ENCODE measurements at regions not wholly inside any gene's neighbourhood (a gene's known extent, or its start where the extent isn't known, plus 50 kb on each side); places are given as distances from the start of the nearest gene placed in this dataset.

- peak overlapping the region; percentile 98 for H3K56ac ChIP-seq (replicated peaks; ENCODE audit: insufficient read length, low read depth, low read length)
- H4K5ac ChIP-seq (ENCODE audit: insufficient read length, low read depth, low read length) = no peak overlapping the region
- no peak overlapping the region; a peak in 1 of 7 replicates for H3K9ac ChIP-seq (replicated peaks in 1 of 4; ENCODE audit: extremely low read depth in 1 of 4, low read depth in 3 of 4, low read length in 3 of 4)
- H2BK5ac ChIP-seq (ENCODE audit: low read depth, low read length) = peak overlapping the region; percentile 95
- no peak overlapping the region for H2AFZ ChIP-seq (ENCODE audit: low read length)
- H4K8ac ChIP-seq (ENCODE audit: extremely low read depth, insufficient read depth, low read length) = peak overlapping the region; percentile 77; the same call in 1 of the 2 replicates
- H3K23me2 ChIP-seq (ENCODE audit: low read depth, low read length) = peaks cover 15% of the 10 kb centered on the region
- peaks cover 0 to 16% of the 10 kb centered on the region in 2 experiments for H4K20me1 ChIP-seq (replicated peaks in 1 of 2; ENCODE audit: control insufficient read depth in 1 of 2, insufficient read depth in 2 of 2, low read length in 2 of 2)
- no peak overlapping the region for H3K23ac ChIP-seq (ENCODE audit: insufficient read length)
- peak overlapping the region; percentile 96 for H2BK20ac ChIP-seq (ENCODE audit: low read length)
- ChIA-PET POLR2A (ENCODE audit: partially characterized antibody) (interaction anchor here (0.9 to 1.7 kb wide), 3 partner anchors 12 to 163 kb away, joined by 3 read pairs; partner anchors contain the start of gene IER5L), CTCF (ENCODE audit: partially characterized antibody) (no interaction called here)
- FAIRE-seq (peak; percentile 82), DNase-seq (ENCODE audit: low read depth in 1 of 2, low spot score in 2 of 2) (no peak)
- H2AK5ac ChIP-seq (ENCODE audit: low read depth, low read length) = peak overlapping the region; percentile 99
- 94 to 100% methylated on average over 3 to 15 of the region's 15 CpGs for WGBS, 2 experiments (ENCODE audit: extremely low coverage in 1 of 2, insufficient coverage in 1 of 2, insufficient read length in 1 of 2, insufficient replicate concordance in 2 of 2, low coverage in 1 of 2, low lambda C conversion rate in 2 of 2, missing lambda C conversion rate in 1 of 2)
- no peak for TF ChIP-seq MAFK (IDR thresholded peaks at IDR 0.05; ENCODE audit: low read depth, low read length)
- TF ChIP-seq SIN3A (conservative IDR thresholded peaks at IDR 0.05 in 1 of 2, IDR thresholded peaks at IDR 0.05 in 1 of 2; ENCODE audit: low read depth in 1 of 2, low read length in 2 of 2) = no peak
- TF ChIP-seq TCF12 (IDR thresholded peaks at IDR 0.05; ENCODE audit: low read depth, low read length) = no peak
- no peak for TF ChIP-seq KDM1A (IDR thresholded peaks at IDR 0.05; ENCODE audit: borderline replicate concordance, low read length)
- TF ChIP-seq GABPA (IDR thresholded peaks at IDR 0.05; ENCODE audit: borderline replicate concordance, insufficient read depth, low read length) = no peak
- no peak for TF ChIP-seq CEBPB (IDR thresholded peaks at IDR 0.05; ENCODE audit: low read depth, low read length)
- no peak for TF ChIP-seq RNF2 (IDR thresholded peaks at IDR 0.05; ENCODE audit: borderline replicate concordance, low read depth, low read length, missing control alignments, poor library complexity, severe bottlenecking)
- no peak for TF ChIP-seq TEAD4 (IDR thresholded peaks at IDR 0.05; ENCODE audit: low read depth, low read length)
- TF ChIP-seq SP4 (IDR thresholded peaks at IDR 0.05; ENCODE audit: low read length) = no peak
- TF ChIP-seq ZNF274 (IDR thresholded peaks at IDR 0.05; ENCODE audit: borderline replicate concordance, extremely low read depth, low read length) = no peak
- TF ChIP-seq JUN (IDR thresholded peaks at IDR 0.05; ENCODE audit: low read depth, low read length) = no peak
- TF ChIP-seq CHD2 (IDR thresholded peaks at IDR 0.05; ENCODE audit: low read length) = no peak
- H2BK15ac ChIP-seq (ENCODE audit: low read length) = peak overlapping the region; percentile 98
- no peak overlapping the region for H3K27ac ChIP-seq (ENCODE audit: low read depth, low read length)
- peak overlapping the region; percentile 59 for H2BK120ac ChIP-seq (replicated peaks; ENCODE audit: low read depth, low read length)
- H4K91ac ChIP-seq (replicated peaks; ENCODE audit: insufficient read length, low read length) = peak overlapping the region; percentile 66
- no peaks in the 10 kb centered on the region for H3K79me2 ChIP-seq (ENCODE audit: control insufficient read depth in 1 of 2, insufficient read depth in 2 of 2, low read length in 2 of 2)
- H3K79me1 ChIP-seq (ENCODE audit: low read depth, low read length) = peaks cover 5% of the 10 kb centered on the region; the same call in 1 of the 2 replicates
- no peaks in the 10 kb centered on the region for H3K9me3 ChIP-seq (ENCODE audit: insufficient read depth in 2 of 2, low read depth in 1 of 2, low read length in 1 of 2)
- H3K4ac ChIP-seq (replicated peaks; ENCODE audit: insufficient read length, low read depth, low read length) = peak overlapping the region; percentile 13
- no peaks in the 10 kb centered on the region; a peak in 1 of 8 replicates for H3K36me3 ChIP-seq (ENCODE audit: control insufficient read depth in 2 of 4, insufficient read depth in 4 of 4, low read length in 3 of 4)
- H3K18ac ChIP-seq (ENCODE audit: extremely low read depth, low read length) = peak overlapping the region; percentile 90
- H2BK12ac ChIP-seq (ENCODE audit: low read depth, low read length) = peak overlapping the region; percentile 97
- H3K4me3 ChIP-seq (ENCODE audit: extremely low read depth in 1 of 4, insufficient read depth in 2 of 4, low read depth in 3 of 4, low read length in 4 of 4) = no peak overlapping the region
- H3K14ac ChIP-seq (ENCODE audit: insufficient read length) = no peak overlapping the region
- no peak overlapping the region; a peak in 1 of 4 replicates for H3K4me2 ChIP-seq (ENCODE audit: insufficient read depth in 1 of 2, low read depth in 2 of 2, low read length in 2 of 2)
- H3K27me3 ChIP-seq (replicated peaks in 1 of 4; ENCODE audit: control insufficient read depth in 3 of 4, extremely low read depth in 1 of 4, insufficient read depth in 3 of 4, low read length in 3 of 4) = 0 out of 7 replicates have a peak, but pooled peaks cover 0 to 2% (median 0%) of the 10 kb centered on the region in 4 experiments
- peaks cover 8 to 27% (median 21%) of the 10 kb centered on the region in 4 experiments for H3K4me1 ChIP-seq (replicated peaks in 1 of 4; ENCODE audit: control insufficient read depth in 3 of 4, insufficient read depth in 4 of 4, low read length in 3 of 4)
These were observed 162.5 kb upstream of the IER5L start for GRCh38 chr9:129340427-129341170.
